PC-3 (cell line): ENCODE measurements at regions not wholly inside any gene's neighbourhood (a gene's known extent, or its start where the extent isn't known, plus 50 kb on each side); places are given as distances from the start of the nearest gene placed in this dataset.

Source experiments
- ATAC-seq: fragments of 200-7000 bp; cut with Tn5 transposase; 2 replicates; pipeline ENCODE4 v1.9.1; 2020; ENCODE audit warnings: mild to moderate bottlenecking, moderate library complexity
- BruUV-seq: library from RNA; stranded (reverse); fragments of 400-500 nt; replicated peaks from 2 replicates; lab custom pipeline; 2021; lab: Mats Ljungman, UMichigan
- CTCF ChIA-PET: fragments of 300-600 bp; sonication (Branson Sonifier 250); formaldehyde crosslinking; loops from one replicate; lab custom pipeline; 2022; ENCODE audit warnings: antibody characterized with exemption; lab: Charles Lee
- POLR2A ChIA-PET: fragments of 300-600 bp; sonication (Branson Sonifier 250); formaldehyde crosslinking; loops from one replicate; lab custom pipeline; 2022; ENCODE audit warnings: antibody characterized with exemption; ENCODE audit not compliant: unreplicated experiment; lab: Charles Lee
- DNase-seq: peaks from one replicate; pipeline ENCODE4 v3.0.0-alpha.2; 2015
- H2AFZ ChIP-seq: fragments of 300-600 bp; sonication (generic); 2 replicates; pipeline ENCODE4 v1.6.0; 2016; ENCODE audit warnings: antibody characterized with exemption, low read length
- H3F3A ChIP-seq: fragments of 300-600 bp; sonication (generic); one replicate; pipeline ENCODE4 v1.6.0; 2017; ENCODE audit warnings: antibody characterized with exemption, low read length, control low read depth, mild to moderate bottlenecking; ENCODE audit not compliant: unreplicated experiment
- H3K27ac ChIP-seq: fragments of 300-600 bp; sonication (generic); 2 replicates; pipeline ENCODE4 v1.5.1; 2016; ENCODE audit warnings: mild to moderate bottlenecking, low read length
- H3K27me3 ChIP-seq: fragments of 300-600 bp; sonication (generic); 2 replicates; pipeline ENCODE4 v1.6.1; 2016; ENCODE audit warnings: low read length, mixed read lengths
- H3K36me3 ChIP-seq: fragments of 300-600 bp; sonication (generic); 2 replicates; pipeline ENCODE4 v1.6.1; 2016; ENCODE audit warnings: low read depth, mixed run types, low read length, mixed read lengths
- H3K4me1 ChIP-seq: fragments of 300-600 bp; sonication (generic); 2 replicates; pipeline ENCODE4 v1.5.1; 2016; ENCODE audit warnings: low read length; ENCODE audit not compliant: insufficient read depth
- H3K4me2 ChIP-seq: fragments of 300-600 bp; sonication (generic); 2 replicates; pipeline ENCODE4 v1.6.0; 2016; ENCODE audit warnings: low read length
- H3K4me3 ChIP-seq: fragments of 300-600 bp; sonication (generic); 2 replicates; pipeline ENCODE4 v1.5.1; 2016; ENCODE audit warnings: mild to moderate bottlenecking, low read length, mixed read lengths
- H3K79me2 ChIP-seq: fragments of 300-600 bp; sonication (generic); 2 replicates; pipeline ENCODE4 v1.6.1; 2017; ENCODE audit warnings: low read length, mixed read lengths
- H3K9ac ChIP-seq: fragments of 300-600 bp; sonication (generic); 2 replicates; pipeline ENCODE4 v1.6.0; 2016; ENCODE audit warnings: mild to moderate bottlenecking, low read length
- H3K9me2 ChIP-seq: fragments of 300-600 bp; sonication (generic); replicated peaks from 2 replicates; pipeline ENCODE4 v1.6.1; 2016; ENCODE audit warnings: mixed run types, low read length, mixed read lengths
- H3K9me3 ChIP-seq: fragments of 300-600 bp; sonication (generic); 2 replicates; pipeline ENCODE4 v1.6.1; 2016; ENCODE audit warnings: low read length, mixed read lengths
- H4K20me1 ChIP-seq: fragments of 300-600 bp; sonication (generic); 2 replicates; pipeline ENCODE4 v1.6.1; 2016; ENCODE audit warnings: low read length, mixed read lengths
- EZH2 ChIP-seq: fragments of 300-600 bp; sonication (generic); IDR thresholded peaks from one replicate; pipeline ENCODE4 v1.6.1; 2017; ENCODE audit warnings: antibody characterized with exemption, mild to moderate bottlenecking, low read length; ENCODE audit not compliant: unreplicated experiment
- EZH2phosphoT487 ChIP-seq: fragments of 300-600 bp; sonication (generic); IDR thresholded peaks from 2 replicates; pipeline ENCODE4 v1.6.1; 2018; ENCODE audit warnings: mild to moderate bottlenecking, antibody characterized with exemption, low read length, borderline replicate concordance
- intact Hi-C: fragments of 100-400 bp; cut with micrococcal nuclease; formaldehyde crosslinking; loops from 2 replicates; pipeline ENCODE4 v1.9.0; 2023
- TF ChIP-seq, protein P1 (sequence below): fragments of 300-600 bp; sonication (generic); conservative IDR thresholded peaks from 2 replicates; pipeline ENCODE4 v1.5.1; 2017; ENCODE audit warnings: antibody characterized with exemption, low read depth, mild to moderate bottlenecking, low read length

DNA sequence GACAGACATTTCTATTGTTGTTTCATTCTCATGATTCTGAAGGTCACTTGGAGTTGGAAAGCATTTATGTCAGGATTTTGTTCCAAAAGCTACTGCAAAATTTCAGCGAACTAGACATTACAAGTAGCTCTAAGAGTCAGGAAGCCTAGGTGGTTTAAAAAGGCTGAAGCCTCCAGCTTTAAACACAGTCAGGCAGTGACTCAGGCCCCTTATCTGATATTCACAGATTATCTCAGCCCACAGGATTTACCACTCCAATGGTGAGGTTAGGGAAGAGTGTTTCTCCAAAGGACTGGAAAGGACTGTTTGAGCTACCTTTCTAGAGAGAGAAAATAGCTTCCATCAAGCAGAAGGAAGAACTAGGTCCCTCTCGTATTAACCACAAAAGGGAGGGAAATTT is 624.4 kb upstream of the C16orf82 start:
- H3K9ac ChIP-seq: no peak overlapping the region
- no peak for ATAC-seq
- H2AFZ ChIP-seq: no peak overlapping the region
- H3K36me3 ChIP-seq: no peaks in the 10 kb centered on the region
- H3K9me3 ChIP-seq: no peaks in the 10 kb centered on the region
- H3K4me1 ChIP-seq: no peaks in the 10 kb centered on the region
- no peaks in the 10 kb centered on the region for H4K20me1 ChIP-seq
- intact Hi-C loops: no loop called here
- H3K4me3 ChIP-seq: no peak overlapping the region
- no peaks in the 10 kb centered on the region for H3K9me2 ChIP-seq
- no peak overlapping the region for H3K4me2 ChIP-seq
- H3F3A ChIP-seq: no peaks in the 10 kb centered on the region
- DNase-seq: no peak
- H3K27ac ChIP-seq: no peak overlapping the region
- ChIA-PET POLR2A (no interaction called here), CTCF (no interaction called here)
- TF ChIP-seq, protein P1, sequence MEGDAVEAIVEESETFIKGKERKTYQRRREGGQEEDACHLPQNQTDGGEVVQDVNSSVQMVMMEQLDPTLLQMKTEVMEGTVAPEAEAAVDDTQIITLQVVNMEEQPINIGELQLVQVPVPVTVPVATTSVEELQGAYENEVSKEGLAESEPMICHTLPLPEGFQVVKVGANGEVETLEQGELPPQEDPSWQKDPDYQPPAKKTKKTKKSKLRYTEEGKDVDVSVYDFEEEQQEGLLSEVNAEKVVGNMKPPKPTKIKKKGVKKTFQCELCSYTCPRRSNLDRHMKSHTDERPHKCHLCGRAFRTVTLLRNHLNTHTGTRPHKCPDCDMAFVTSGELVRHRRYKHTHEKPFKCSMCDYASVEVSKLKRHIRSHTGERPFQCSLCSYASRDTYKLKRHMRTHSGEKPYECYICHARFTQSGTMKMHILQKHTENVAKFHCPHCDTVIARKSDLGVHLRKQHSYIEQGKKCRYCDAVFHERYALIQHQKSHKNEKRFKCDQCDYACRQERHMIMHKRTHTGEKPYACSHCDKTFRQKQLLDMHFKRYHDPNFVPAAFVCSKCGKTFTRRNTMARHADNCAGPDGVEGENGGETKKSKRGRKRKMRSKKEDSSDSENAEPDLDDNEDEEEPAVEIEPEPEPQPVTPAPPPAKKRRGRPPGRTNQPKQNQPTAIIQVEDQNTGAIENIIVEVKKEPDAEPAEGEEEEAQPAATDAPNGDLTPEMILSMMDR: no peak
- no peak for TF ChIP-seq EZH2phosphoT487
- no peak for TF ChIP-seq EZH2
- BruUV-seq: no TSS peak
- H3K27me3 ChIP-seq: no peaks in the 10 kb centered on the region
- no peaks in the 10 kb centered on the region for H3K79me2 ChIP-seq

DNA sequence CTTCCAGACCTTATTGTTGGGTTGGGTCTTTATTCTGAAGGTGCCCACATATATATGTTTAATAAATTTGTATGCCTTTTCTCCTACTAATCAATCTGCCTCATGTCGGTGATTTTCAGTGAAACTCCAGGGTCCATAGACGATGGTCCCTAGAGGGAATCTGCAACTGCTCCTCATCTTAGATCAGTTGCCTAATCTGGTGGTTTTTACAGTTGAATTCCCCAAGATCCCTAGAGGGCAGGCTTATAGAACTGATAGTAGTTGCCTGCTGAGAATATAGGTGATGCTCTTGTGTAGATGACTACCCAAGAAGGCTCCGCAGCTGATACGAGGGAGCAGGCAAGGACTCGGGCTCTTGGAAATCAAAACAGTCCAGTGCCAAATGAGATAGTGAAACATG is 619.2 kb upstream of the C16orf82 start:
- Histone ChIP-seq H4K20me1 (no peaks in the 10 kb centered on the region), H3K79me2 (no peaks in the 10 kb centered on the region), H3K4me2 (no peak overlapping the region), H3K4me1 (no peaks in the 10 kb centered on the region), H2AFZ (no peak overlapping the region), H3K9me2 (no peaks in the 10 kb centered on the region), H3K36me3 (no peaks in the 10 kb centered on the region), H3K4me3 (no peak overlapping the region), H3K27me3 (no peaks in the 10 kb centered on the region), H3F3A (no peaks in the 10 kb centered on the region), H3K9ac (no peak overlapping the region), H3K9me3 (no peaks in the 10 kb centered on the region), H3K27ac (no peak overlapping the region)
- CTCF ChIA-PET: no interaction called here
- no peak for DNase-seq
- ATAC-seq: no peak
- no TSS peak for BruUV-seq
- POLR2A ChIA-PET: no interaction called here
- intact Hi-C loops: no loop called here
- TF ChIP-seq EZH2phosphoT487 (no peak), EZH2 (no peak)
- TF ChIP-seq, protein P1: no peak

DNA sequence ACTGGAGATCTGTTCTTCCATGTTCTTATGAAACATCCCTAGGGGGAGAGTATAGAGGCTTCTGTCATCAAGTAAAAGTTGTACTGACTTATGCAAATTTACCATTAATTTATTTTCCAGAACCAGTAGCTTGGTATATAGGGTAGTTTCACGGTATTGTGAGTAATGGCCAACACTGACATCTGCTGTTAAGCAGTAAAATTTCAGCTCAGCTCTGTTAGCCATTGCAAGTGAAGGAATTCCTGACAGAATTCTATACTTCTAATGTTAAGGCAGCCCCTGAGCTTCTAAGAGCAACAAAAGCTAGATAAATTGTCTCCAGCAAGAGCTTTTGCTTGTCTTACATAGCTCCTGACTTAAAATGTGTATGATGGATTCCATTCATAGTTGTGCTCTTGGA is 613.5 kb upstream of the C16orf82 start:
- ATAC-seq: no peak
- H3K36me3 ChIP-seq: no peaks in the 10 kb centered on the region
- intact Hi-C loops: no loop called here
- no peaks in the 10 kb centered on the region for H3K4me1 ChIP-seq
- H3K9me3 ChIP-seq: no peaks in the 10 kb centered on the region
- H3K79me2 ChIP-seq: no peaks in the 10 kb centered on the region
- ChIA-PET CTCF (interaction anchor here (0.6 kb wide), 1 partner anchor 389 kb away, joined by 3 read pairs; no protein-coding TSS in a partner anchor), POLR2A (no interaction called here)
- no peaks in the 10 kb centered on the region for H3F3A ChIP-seq
- H3K9me2 ChIP-seq: no peaks in the 10 kb centered on the region
- no peak overlapping the region for H3K4me2 ChIP-seq
- TF ChIP-seq, protein P1: 0 out of 2 replicates have a peak, but pooled peaks have one; percentile 17
- TF ChIP-seq EZH2: no peak
- no peak for TF ChIP-seq EZH2phosphoT487
- no peak overlapping the region for H2AFZ ChIP-seq
- BruUV-seq: no TSS peak
- no peaks in the 10 kb centered on the region for H3K27me3 ChIP-seq
- no peak overlapping the region for H3K27ac ChIP-seq
- H3K9ac ChIP-seq: no peak overlapping the region
- DNase-seq: no peak
- no peak overlapping the region for H3K4me3 ChIP-seq
- no peaks in the 10 kb centered on the region for H4K20me1 ChIP-seq
